K562 (cell line): ENCODE measurements at regions not wholly inside any gene's neighbourhood (a gene's known extent, or its start where the extent isn't known, plus 50 kb on each side); places are given as distances from the start of the nearest gene placed in this dataset.

Source experiments
- ATAC-seq: fragments of 200-7000 bp; cut with Tn5 transposase; 3 replicates; pipeline ENCODE4 v1.9.1; 2020; ENCODE audit warnings: moderate library complexity
- BruUV-seq: library from RNA; stranded (reverse); fragments of 400-500 nt; replicated peaks from 2 replicates; lab custom pipeline; 2021; lab: Mats Ljungman, UMichigan
- CTCF ChIA-PET: fragments of 300-600 bp; formaldehyde crosslinking; extraction: SDS; loops from one replicate; lab custom pipeline; 2021; ENCODE audit warnings: low intra/inter-chr PET ratio; lab: Yijun Ruan, JAX
- POLR2A ChIA-PET: fragments of 300-600, 350-650 bp; sonication (Branson Sonifier 250); formaldehyde crosslinking; extraction: SDS; loops from one replicate; lab custom pipeline; 2021; ENCODE audit warnings: antibody characterized with exemption, inconsistent platforms; lab: Yijun Ruan, JAX
- DNase-seq, 4 experiments: peaks; one replicate each; pipeline versions ENCODE4 v3.0.0 to v3.0.0-alpha.2; 2011 to 2018; ENCODE audit warnings: low spot score in 3 of 4, mixed read lengths in 3 of 4; ENCODE audit errors: extremely low read depth in 1 of 4
- FAIRE-seq: peaks from 2 replicates; lab custom pipeline; 2011; peaks lifted over from hg19 to GRCh38; lab: Jason Lieb, UNC
- H2AFZ ChIP-seq: 2 replicates; pipeline ENCODE4 v1.6.0; 2011; ENCODE audit warnings: low read depth, low read length, control low read depth, inconsistent platforms
- H3K27ac ChIP-seq: fragments of 200-600 bp; 3 replicates; pipeline ENCODE4 v1.8.0; 2011; ENCODE audit warnings: low read depth, mild to moderate bottlenecking, control low read depth, inconsistent platforms, low read length, moderate library complexity, mixed read lengths; ENCODE audit errors: extremely low read depth
- H3K27me3 ChIP-seq, 2 experiments: fragments of 300-600 bp in 1 of 2; 2 replicates in 1 of 2; 3 replicates in 1 of 2; pipeline versions ENCODE4 v1.6.0 to v1.8.0; 2011; ENCODE audit warnings: inconsistent platforms in 2 of 2, low read length in 2 of 2, mild to moderate bottlenecking in 1 of 2, mixed read lengths in 1 of 2, moderate library complexity in 1 of 2; ENCODE audit not compliant: control insufficient read depth in 2 of 2, insufficient read depth in 2 of 2
- H3K36me3 ChIP-seq: fragments of 300-600 bp; 3 replicates; pipeline ENCODE4 v1.8.0; 2011; ENCODE audit warnings: mild to moderate bottlenecking, low read length, inconsistent platforms; ENCODE audit not compliant: control insufficient read depth, insufficient read depth
- H3K4me1 ChIP-seq, 2 experiments: fragments of 200-600 bp in 1 of 2; replicated peaks in 1 of 2; 2 replicates in 1 of 2; 3 replicates in 1 of 2; pipeline versions ENCODE4 v1.5.1 to v1.8.0; 2011; ENCODE audit warnings: inconsistent platforms in 2 of 2, low read length in 2 of 2, mild to moderate bottlenecking in 1 of 2, mixed read lengths in 1 of 2, moderate library complexity in 1 of 2; ENCODE audit not compliant: control insufficient read depth in 2 of 2, insufficient read depth in 2 of 2
- H3K4me2 ChIP-seq: 2 replicates; pipeline ENCODE4 v1.6.1; 2011; ENCODE audit warnings: low read length, control low read depth, inconsistent platforms, mixed read lengths; ENCODE audit not compliant: insufficient read depth
- H3K4me3 ChIP-seq: fragments of 200-600 bp; sonication (generic), shearing (Covaris generic); 2 replicates; pipeline ENCODE4 v1.5.1; 2016; ENCODE audit warnings: control low read depth, inconsistent platforms
- H3K79me2 ChIP-seq: fragments of 200-600 bp; 3 replicates; pipeline ENCODE4 v1.8.0; 2011; ENCODE audit warnings: low read length, inconsistent platforms; ENCODE audit not compliant: control insufficient read depth, insufficient read depth
- H3K9ac ChIP-seq, 2 experiments: 2 replicates each; pipeline versions ENCODE4 v1.6.0 to v1.6.1; 2011; ENCODE audit warnings: low read depth in 2 of 2, low read length in 2 of 2, control low read depth in 1 of 2, inconsistent platforms in 1 of 2, mild to moderate bottlenecking in 1 of 2, mixed read lengths in 1 of 2; ENCODE audit not compliant: insufficient read depth in 1 of 2
- H3K9me1 ChIP-seq: one replicate; pipeline ENCODE4 v1.6.0; 2011; ENCODE audit warnings: inconsistent platforms, mild to moderate bottlenecking, low read length, moderate library complexity; ENCODE audit not compliant: control insufficient read depth, insufficient read depth
- H3K9me3 ChIP-seq: replicated peaks from 2 replicates; pipeline ENCODE4 v1.5.1; 2011; ENCODE audit warnings: low read depth, low read length, inconsistent platforms; ENCODE audit not compliant: control insufficient read depth, insufficient read depth
- H4K20me1 ChIP-seq: replicated peaks from 2 replicates; pipeline ENCODE4 v1.6.1; 2011; ENCODE audit warnings: low read length, inconsistent platforms, mixed read lengths; ENCODE audit not compliant: control insufficient read depth, insufficient read depth
- HNRNPK ChIP-seq: fragments of 200-400 bp; formaldehyde crosslinking; IDR thresholded peaks from one replicate; pipeline ENCODE4 v1.6.1; 2018; ENCODE audit warnings: mild to moderate bottlenecking, low read depth, low read length; ENCODE audit not compliant: poor library complexity, severe bottlenecking
- SMAD1 ChIP-seq: fragments of 150-350 bp; IDR thresholded peaks from 2 replicates; pipeline ENCODE4 v1.6.1; 2014; ENCODE audit warnings: low read length, low read depth; ENCODE audit not compliant: partially characterized antibody
- SMARCE1 ChIP-seq: fragments of 450-650 bp; IDR thresholded peaks from 2 replicates; pipeline ENCODE4 v1.7.1; 2016; ENCODE audit warnings: mild to moderate bottlenecking
- SRSF9 ChIP-seq: fragments of 200-400 bp; formaldehyde crosslinking; IDR thresholded peaks from 2 replicates; pipeline ENCODE4 v1.6.1; 2017; ENCODE audit warnings: low read depth, low read length, borderline replicate concordance
- TAF1 ChIP-seq: IDR thresholded peaks from 2 replicates; pipeline ENCODE4 v1.6.1; 2011; ENCODE audit warnings: mild to moderate bottlenecking, low read length, moderate library complexity; ENCODE audit not compliant: insufficient read depth, control insufficient read depth, severe bottlenecking; ENCODE audit errors: extremely low read depth
- ZFP1 ChIP-seq: fragments of 450-650 bp; formaldehyde crosslinking; IDR thresholded peaks from 2 replicates; pipeline ENCODE4 v1.4.0; 2020; ENCODE audit warnings: mild to moderate bottlenecking, mixed read lengths
- ZNF592 ChIP-seq: fragments of 450-650 bp; IDR thresholded peaks from 2 replicates; pipeline ENCODE4 v1.6.1; 2017; ENCODE audit warnings: antibody characterized with exemption, mild to moderate bottlenecking
- ZNF830 ChIP-seq: fragments of 250-450 bp; sonication (Bioruptor Pico); IDR thresholded peaks from 2 replicates; pipeline ENCODE4 v1.5.0; 2021; ENCODE audit warnings: mild to moderate bottlenecking
- WGBS: fragments of 100-300 bp; shearing (Covaris generic); methylation state at CpG from one replicate; pipeline ENCODE4 v1.1.6; 2016; ENCODE audit warnings: low coverage, mixed read lengths; ENCODE audit not compliant: insufficient coverage; ENCODE audit errors: missing lambda C conversion rate; 5-methylcytosine and 5-hydroxymethylcytosine counted together
- in situ Hi-C: fragments of 300-500 bp; cut with MboI; formaldehyde crosslinking; loops from 4 replicates; pipeline ENCODE4 v1.15.0; 2018; ENCODE audit warnings: inconsistent platforms, mixed read lengths
- intact Hi-C: fragments of 100-400 bp; cut with micrococcal nuclease; formaldehyde crosslinking; loops from 2 replicates; pipeline ENCODE4 v1.14.2; 2022
- TF ChIP-seq, protein P1 (sequence below): fragments of 250-450 bp; sonication (Bioruptor Pico); IDR thresholded peaks from 2 replicates; pipeline ENCODE4 v1.5.0; 2021

DNA sequence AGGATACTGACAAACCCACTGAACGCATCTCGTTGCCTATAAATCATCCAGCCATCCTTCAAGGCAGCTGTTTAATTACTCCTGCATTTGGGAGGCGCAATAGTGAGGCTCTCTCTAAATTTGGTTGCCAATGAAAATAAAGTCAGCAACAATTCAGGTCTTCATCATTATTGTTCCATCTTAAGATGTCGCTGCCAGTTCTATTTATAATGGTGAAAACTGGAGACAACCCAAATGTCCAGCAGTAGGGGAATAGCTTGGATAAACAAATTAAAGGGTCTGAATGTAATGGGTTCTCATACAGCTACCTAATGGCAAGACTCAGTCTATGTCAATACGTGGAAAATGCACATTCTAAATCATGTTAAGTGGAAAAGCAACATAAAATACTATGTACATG, 120.1 kb upstream of the PLXNA4 start:
- CTCF ChIA-PET: no interaction called here
- Histone ChIP-seq H3K27me3 (peaks cover 23 to 54% of the 10 kb centered on the region in 2 experiments; a peak in 4 of 5 replicates), H3K9me3 (no peaks in the 10 kb centered on the region), H3K4me3 (no peak overlapping the region), H3K9ac (no peak overlapping the region), H3K4me2 (no peak overlapping the region), H3K36me3 (no peaks in the 10 kb centered on the region), H4K20me1 (no peaks in the 10 kb centered on the region), H3K9me1 (no peaks in the 10 kb centered on the region), H3K79me2 (no peaks in the 10 kb centered on the region), H3K27ac (no peak overlapping the region), H2AFZ (no peak overlapping the region), H3K4me1 (no peaks in the 10 kb centered on the region)
- no peak for ATAC-seq
- in situ Hi-C loops (no loop called here), intact Hi-C loops (no loop called here)
- DNase-seq: no peak
- no peak for TF ChIP-seq SRSF9
- POLR2A ChIA-PET: interaction anchor here (0.6 kb wide), 1 partner anchor 736 kb away, joined by 3 read pairs; no protein-coding TSS in a partner anchor
- WGBS: 1% methylated on average over 5 of the region's 5 CpGs
- BruUV-seq: no TSS peak
- FAIRE-seq: no peak

GRCh38 chr7:132691201-132691600, 114.9 kb upstream of the PLXNA4 start:
- H3K9me3 ChIP-seq: no peaks in the 10 kb centered on the region
- in situ Hi-C loops (no loop called here), intact Hi-C loops (no loop called here)
- H4K20me1 ChIP-seq: no peaks in the 10 kb centered on the region
- no TSS peak for BruUV-seq
- FAIRE-seq: no peak
- no peak overlapping the region for H3K27ac ChIP-seq
- no peaks in the 10 kb centered on the region for H3K36me3 ChIP-seq
- H3K4me2 ChIP-seq: no peak overlapping the region
- DNase-seq: no peak
- H2AFZ ChIP-seq: no peak overlapping the region
- H3K79me2 ChIP-seq: no peaks in the 10 kb centered on the region
- 0% methylated on average over 3 of the region's 3 CpGs for WGBS
- CTCF ChIA-PET: no interaction called here
- no peak overlapping the region for H3K4me3 ChIP-seq
- ATAC-seq: no peak
- H3K9me1 ChIP-seq: no peaks in the 10 kb centered on the region
- H3K4me1 ChIP-seq: no peaks in the 10 kb centered on the region
- POLR2A ChIA-PET: no interaction called here
- peaks cover 21 to 63% of the 10 kb centered on the region in 2 experiments; a peak in 4 of 5 replicates for H3K27me3 ChIP-seq
- H3K9ac ChIP-seq: no peak overlapping the region
- TF ChIP-seq, protein P1, sequence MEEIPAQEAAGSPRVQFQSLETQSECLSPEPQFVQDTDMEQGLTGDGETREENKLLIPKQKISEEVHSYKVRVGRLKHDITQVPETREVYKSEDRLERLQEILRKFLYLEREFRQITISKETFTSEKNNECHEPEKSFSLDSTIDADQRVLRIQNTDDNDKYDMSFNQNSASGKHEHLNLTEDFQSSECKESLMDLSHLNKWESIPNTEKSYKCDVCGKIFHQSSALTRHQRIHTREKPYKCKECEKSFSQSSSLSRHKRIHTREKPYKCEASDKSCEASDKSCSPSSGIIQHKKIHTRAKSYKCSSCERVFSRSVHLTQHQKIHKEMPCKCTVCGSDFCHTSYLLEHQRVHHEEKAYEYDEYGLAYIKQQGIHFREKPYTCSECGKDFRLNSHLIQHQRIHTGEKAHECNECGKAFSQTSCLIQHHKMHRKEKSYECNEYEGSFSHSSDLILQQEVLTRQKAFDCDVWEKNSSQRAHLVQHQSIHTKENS (CRISPR knock-in tag): no peak
- no peak for TF ChIP-seq ZNF830 (CRISPR knock-in tag)
- TF ChIP-seq TAF1: no peak
- TF ChIP-seq ZNF592: no peak
- no peak for TF ChIP-seq ZFP1
- TF ChIP-seq SMAD1: no peak
- TF ChIP-seq HNRNPK: no peak
- no peak for TF ChIP-seq SMARCE1
